H9 (cell line): ENCODE measurements at regions not wholly inside any gene's neighbourhood (a gene's known extent, or its start where the extent isn't known, plus 50 kb on each side); places are given as distances from the start of the nearest gene placed in this dataset.

Experiments
- DNase-seq: peaks from one replicate; pipeline ENCODE4 v3.0.0-alpha.2; 2017
- H2AFZ ChIP-seq: one replicate; pipeline ENCODE4 v1.6.1; 2013; ENCODE audit warnings: mild to moderate bottlenecking, low read length, control low read depth, moderate library complexity
- H2AK5ac ChIP-seq: 2 replicates; pipeline ENCODE4 v1.6.1; 2013; ENCODE audit warnings: low read length, control low read depth, mixed read lengths; ENCODE audit not compliant: insufficient read length
- H2BK120ac ChIP-seq: one replicate; pipeline ENCODE4 v1.6.1; 2013; ENCODE audit warnings: low read depth, mild to moderate bottlenecking, low read length, control low read depth, inconsistent platforms; ENCODE audit not compliant: poor library complexity, severe bottlenecking
- H2BK12ac ChIP-seq: 2 replicates; pipeline ENCODE4 v1.6.1; 2013; ENCODE audit warnings: low read length, control low read depth, mixed read lengths, low read depth; ENCODE audit not compliant: insufficient read length
- H2BK15ac ChIP-seq: 2 replicates; pipeline ENCODE4 v1.6.1; 2013; ENCODE audit warnings: low read depth, low read length, control low read depth
- H2BK20ac ChIP-seq: one replicate; pipeline ENCODE4 v1.6.1; 2013; ENCODE audit warnings: low read depth, mild to moderate bottlenecking, low read length, control low read depth, inconsistent platforms; ENCODE audit not compliant: poor library complexity, severe bottlenecking
- H2BK5ac ChIP-seq: 2 replicates; pipeline ENCODE4 v1.6.1; 2013; ENCODE audit warnings: low read length, control low read depth, mixed read lengths; ENCODE audit not compliant: insufficient read length
- H3K14ac ChIP-seq: 2 replicates; pipeline ENCODE4 v1.6.1; 2013; ENCODE audit warnings: low read length, control low read depth; ENCODE audit not compliant: insufficient read depth
- H3K18ac ChIP-seq: 2 replicates; pipeline ENCODE4 v1.6.1; 2013; ENCODE audit warnings: low read depth, mild to moderate bottlenecking, mixed read lengths, low read length, control low read depth; ENCODE audit not compliant: insufficient read length
- H3K23ac ChIP-seq: 2 replicates; pipeline ENCODE4 v1.6.1; 2013; ENCODE audit warnings: low read length, control low read depth, mixed read lengths, low read depth; ENCODE audit not compliant: insufficient read length
- H3K23me2 ChIP-seq: 2 replicates; pipeline ENCODE4 v1.6.1; 2013; ENCODE audit warnings: low read depth, mild to moderate bottlenecking, mixed read lengths, low read length, control low read depth; ENCODE audit not compliant: insufficient read length, poor library complexity, severe bottlenecking
- H3K27ac ChIP-seq: 2 replicates; pipeline ENCODE4 v1.5.1; 2013; ENCODE audit warnings: low read length, control low read depth, mixed read lengths, low read depth; ENCODE audit not compliant: insufficient read length
- H3K27me3 ChIP-seq: 2 replicates; pipeline ENCODE4 v1.6.1; 2013; ENCODE audit warnings: low read length, control low read depth, inconsistent platforms; ENCODE audit not compliant: insufficient read depth
- H3K4ac ChIP-seq: 2 replicates; pipeline ENCODE4 v1.6.1; 2013; ENCODE audit warnings: low read depth, mild to moderate bottlenecking, control low read depth, inconsistent platforms, low read length, moderate library complexity
- H3K4me1 ChIP-seq: 2 replicates; pipeline ENCODE4 v1.6.1; 2013; ENCODE audit warnings: low read length, control low read depth, inconsistent platforms; ENCODE audit not compliant: insufficient read depth
- H3K4me2 ChIP-seq: 2 replicates; pipeline ENCODE4 v1.6.1; 2013; ENCODE audit warnings: low read length, control low read depth, mixed read lengths; ENCODE audit not compliant: insufficient read length, insufficient read depth
- H3K56ac ChIP-seq: 2 replicates; pipeline ENCODE4 v1.6.1; 2013; ENCODE audit warnings: low read depth, mild to moderate bottlenecking, mixed read lengths, low read length, control low read depth; ENCODE audit not compliant: insufficient read length
- H3K79me1 ChIP-seq: 2 replicates; pipeline ENCODE4 v1.6.1; 2013; ENCODE audit warnings: low read depth, mild to moderate bottlenecking, moderate library complexity, low read length, control low read depth, inconsistent platforms; ENCODE audit not compliant: insufficient read depth, poor library complexity, severe bottlenecking
- H3K79me2 ChIP-seq: 2 replicates; pipeline ENCODE4 v1.6.1; 2013; ENCODE audit warnings: low read length, control low read depth, inconsistent platforms; ENCODE audit not compliant: insufficient read depth
- H3K9ac ChIP-seq: 2 replicates; pipeline ENCODE4 v1.6.1; 2013; ENCODE audit warnings: low read length, control low read depth, mixed read lengths; ENCODE audit not compliant: insufficient read length; ENCODE audit errors: extremely low read depth
- H3K9me3 ChIP-seq: one replicate; pipeline ENCODE4 v1.6.1; 2013; ENCODE audit warnings: low read depth, low read length, inconsistent platforms; ENCODE audit not compliant: control insufficient read depth
- H3T11ph ChIP-seq: one replicate; pipeline ENCODE4 v1.6.1; 2013; ENCODE audit warnings: mild to moderate bottlenecking, low read length, control low read depth, inconsistent platforms
- H4K20me1 ChIP-seq: one replicate; pipeline ENCODE4 v1.6.1; 2013; ENCODE audit not compliant: control insufficient read depth, insufficient read length, insufficient read depth
- H4K5ac ChIP-seq: 2 replicates; pipeline ENCODE4 v1.6.1; 2013; ENCODE audit warnings: low read depth, mild to moderate bottlenecking, mixed read lengths, low read length, control low read depth; ENCODE audit not compliant: insufficient read length
- H4K8ac ChIP-seq: replicated peaks from 2 replicates; pipeline ENCODE4 v1.6.1; 2013; ENCODE audit warnings: low read length, control low read depth, mixed read lengths, low read depth; ENCODE audit not compliant: insufficient read length
- H4K91ac ChIP-seq: 2 replicates; pipeline ENCODE4 v1.6.1; 2013; ENCODE audit warnings: low read depth, mild to moderate bottlenecking, moderate library complexity, mixed read lengths, low read length, control low read depth; ENCODE audit not compliant: insufficient read length
- H3K27ac Mint-ChIP-seq, 3 experiments: 2 replicates in 2 of 3; 3 replicates in 1 of 3; pipeline ENCODE4 v1.8.0; 2020 to 2021; ENCODE audit warnings: mixed read lengths in 3 of 3, mild to moderate bottlenecking in 1 of 3, moderate library complexity in 1 of 3
- H3K27me3 Mint-ChIP-seq: 2 replicates; pipeline ENCODE4 v1.8.0; 2021; ENCODE audit warnings: low read depth, mild to moderate bottlenecking, moderate library complexity, mixed read lengths
- H3K36me3 Mint-ChIP-seq, 3 experiments: 2 replicates in 2 of 3; 3 replicates in 1 of 3; pipeline ENCODE4 v1.8.0; 2020 to 2021; ENCODE audit warnings: low read depth in 3 of 3, mixed read lengths in 3 of 3; ENCODE audit not compliant: insufficient read depth in 1 of 3
- H3K4me1 Mint-ChIP-seq, 2 experiments: 2 replicates each; pipeline ENCODE4 v1.8.0; 2020; ENCODE audit warnings: mixed read lengths in 2 of 2
- H3K4me3 Mint-ChIP-seq, 2 experiments: 2 replicates in 1 of 2; 3 replicates in 1 of 2; pipeline ENCODE4 v1.8.0; 2020 to 2021; ENCODE audit warnings: mild to moderate bottlenecking in 2 of 2, mixed read lengths in 2 of 2, moderate library complexity in 1 of 2
- H3K9me3 Mint-ChIP-seq, 2 experiments: 2 replicates in 1 of 2; 3 replicates in 1 of 2; pipeline ENCODE4 v1.8.0; 2020; ENCODE audit warnings: mild to moderate bottlenecking in 2 of 2, mixed read lengths in 2 of 2, moderate library complexity in 1 of 2
- CTCF ChIP-seq: fragments of 200-600 bp; sonication (generic); conservative IDR thresholded peaks from 3 replicates; pipeline ENCODE4 v1.8.0; 2021; ENCODE audit warnings: antibody characterized with exemption, mild to moderate bottlenecking
- WGBS: extraction: QIAGEN DNeasy Blood & Tissue Kit; methylation state at CpG from one replicate; pipeline ENCODE4 v1.1.7; 2013; ENCODE audit warnings: missing lambda C conversion rate, low lambda C conversion rate, mixed read lengths; ENCODE audit not compliant: insufficient read length; ENCODE audit errors: extremely low coverage; 5-methylcytosine and 5-hydroxymethylcytosine counted together

- H3K9ac ChIP-seq = no peak overlapping the region
- H3K27me3 ChIP-seq = no peaks in the 10 kb centered on the region
- no peaks in the 10 kb centered on the region for H3K23me2 ChIP-seq
- WGBS = no CpG with 5 or more reads among the region's 1 CpG
- no peaks in the 10 kb centered on the region for H4K20me1 ChIP-seq
- no peak overlapping the region for H2BK120ac ChIP-seq
- H2AK5ac ChIP-seq = no peak overlapping the region
- H3K4me3 Mint-ChIP-seq = no peak overlapping the region
- no peak overlapping the region for H4K8ac ChIP-seq
- no peak overlapping the region for H2BK20ac ChIP-seq
- H3K36me3 Mint-ChIP-seq = no peaks in the 10 kb centered on the region
- H3K4ac ChIP-seq = no peak overlapping the region
- no peak overlapping the region for H3K56ac ChIP-seq
- H2BK5ac ChIP-seq = no peak overlapping the region
- no peak overlapping the region for H3K4me2 ChIP-seq
- no peak overlapping the region for H2BK12ac ChIP-seq
- H3K14ac ChIP-seq = no peak overlapping the region
- peaks cover 1 to 3% of the 10 kb centered on the region in 2 experiments; a peak in 2 of 5 replicates for H3K9me3 Mint-ChIP-seq
- H3K27ac ChIP-seq = no peak overlapping the region
- no peak overlapping the region for H3T11ph ChIP-seq
- no peak overlapping the region for H3K23ac ChIP-seq
- H3K79me2 ChIP-seq = no peaks in the 10 kb centered on the region
- no peak overlapping the region for H3K27ac Mint-ChIP-seq
- H3K4me1 Mint-ChIP-seq = no peaks in the 10 kb centered on the region
- H3K79me1 ChIP-seq = no peaks in the 10 kb centered on the region
- H2AFZ ChIP-seq = no peak overlapping the region
- no peak overlapping the region for H4K91ac ChIP-seq
- no peak overlapping the region for H2BK15ac ChIP-seq
- peaks cover 8% of the 10 kb centered on the region for H3K27me3 Mint-ChIP-seq
- TF ChIP-seq CTCF = no peak
- DNase-seq = no peak
- no peaks in the 10 kb centered on the region for H3K4me1 ChIP-seq
- H3K18ac ChIP-seq = no peak overlapping the region
- no peaks in the 10 kb centered on the region for H3K9me3 ChIP-seq
- no peak overlapping the region for H4K5ac ChIP-seq
These were observed 71.2 kb upstream of the CCBE1 start for GRCh38 chr18:59768409-59768808.
